Progenitor cell of endocrine pancreas (in vitro differentiated cells): ENCODE measurements at regions not wholly inside any gene's neighbourhood (a gene's known extent, or its start where the extent isn't known, plus 50 kb on each side); places are given as distances from the start of the nearest gene placed in this dataset.
"Not testable (repeated sequence)": the region's sequence is repeated elsewhere in the genome, so short reads cannot be mapped to it uniquely, and the experiment has no call there.

Experiments used
- DNase-seq: peaks from one replicate; pipeline ENCODE4 v3.0.0; 2021; ENCODE audit warnings: low spot score; ENCODE audit not compliant: unreplicated experiment
- H3K27ac Mint-ChIP-seq: 2 replicates; pipeline ENCODE4 v1.8.0; 2021; ENCODE audit warnings: mild to moderate bottlenecking, moderate library complexity, mixed read lengths
- H3K27me3 Mint-ChIP-seq: 2 replicates; pipeline ENCODE4 v1.8.0; 2021; ENCODE audit warnings: mixed read lengths
- H3K36me3 Mint-ChIP-seq: 2 replicates; pipeline ENCODE4 v1.8.0; 2022; ENCODE audit warnings: mixed read lengths; ENCODE audit not compliant: insufficient read depth
- H3K4me1 Mint-ChIP-seq: 2 replicates; pipeline ENCODE4 v1.8.0; 2021; ENCODE audit warnings: low read depth, mixed read lengths
- H3K4me3 Mint-ChIP-seq: 2 replicates; pipeline ENCODE4 v1.8.0; 2021; ENCODE audit warnings: low read depth, mild to moderate bottlenecking, moderate library complexity, mixed read lengths
- H3K9me3 Mint-ChIP-seq: 2 replicates; pipeline ENCODE4 v1.8.0; 2021; ENCODE audit warnings: low read depth, mixed read lengths
- CTCF ChIP-seq: fragments of 200-600 bp; sonication (generic); IDR thresholded peaks from one replicate; pipeline ENCODE4 v1.5.0; 2021; ENCODE audit warnings: antibody characterized with exemption, mild to moderate bottlenecking; ENCODE audit not compliant: unreplicated experiment

DNA sequence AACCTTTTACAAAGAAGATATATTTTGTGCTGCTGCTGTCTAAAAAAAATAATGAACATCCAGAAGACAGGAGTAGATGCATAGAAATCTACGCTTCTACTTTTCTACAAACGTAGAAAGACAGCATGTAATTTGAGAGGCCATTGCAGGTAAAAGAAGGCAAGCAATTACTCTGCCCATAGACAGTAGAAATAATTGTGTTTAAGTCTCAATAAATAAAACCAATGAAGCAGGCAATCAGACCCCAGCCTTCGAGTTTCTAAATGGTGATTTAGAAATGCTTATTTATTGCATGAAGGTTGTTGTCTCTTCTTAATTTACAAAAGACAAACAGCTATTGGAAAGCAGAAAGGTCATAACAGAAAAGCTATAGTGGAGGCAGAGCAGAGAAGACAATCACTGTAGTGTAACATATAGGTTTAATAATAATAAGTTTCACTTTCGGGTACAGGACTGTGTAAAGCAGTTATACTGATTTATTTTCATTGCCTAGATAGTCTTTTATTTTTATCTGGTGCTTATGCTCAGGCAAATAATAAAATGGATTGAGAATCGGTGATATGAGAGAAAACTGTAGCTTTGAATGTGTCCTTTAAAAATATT lies 123.0 kb upstream of the TACR3 start:
- H3K36me3 Mint-ChIP-seq: no peaks in the 10 kb centered on the region
- no peak overlapping the region for H3K27ac Mint-ChIP-seq
- H3K9me3 Mint-ChIP-seq: peaks cover 16% of the 10 kb centered on the region
- no peak overlapping the region for H3K4me3 Mint-ChIP-seq
- no peak for TF ChIP-seq CTCF
- no peaks in the 10 kb centered on the region for H3K27me3 Mint-ChIP-seq
- peaks cover 13% of the 10 kb centered on the region for H3K4me1 Mint-ChIP-seq
- no peak for DNase-seq

GRCh38 chr4:103842076-103842475 lies 122.3 kb upstream of the TACR3 start:
- H3K27me3 Mint-ChIP-seq: no peaks in the 10 kb centered on the region
- H3K9me3 Mint-ChIP-seq: peaks cover 12% of the 10 kb centered on the region
- H3K4me1 Mint-ChIP-seq: peaks cover 13% of the 10 kb centered on the region
- no peaks in the 10 kb centered on the region for H3K36me3 Mint-ChIP-seq
- no peak for DNase-seq
- TF ChIP-seq CTCF: no peak
- H3K27ac Mint-ChIP-seq: no peak overlapping the region
- H3K4me3 Mint-ChIP-seq: no peak overlapping the region

- H3K4me1 Mint-ChIP-seq, H3K4me3 Mint-ChIP-seq, DNase-seq, H3K27me3 Mint-ChIP-seq, H3K27ac Mint-ChIP-seq, H3K9me3 Mint-ChIP-seq, H3K36me3 Mint-ChIP-seq: not testable (repeated sequence)
Observed at GRCh38 chr4:103810308-103810707, 90.5 kb upstream of the TACR3 start.

DNA sequence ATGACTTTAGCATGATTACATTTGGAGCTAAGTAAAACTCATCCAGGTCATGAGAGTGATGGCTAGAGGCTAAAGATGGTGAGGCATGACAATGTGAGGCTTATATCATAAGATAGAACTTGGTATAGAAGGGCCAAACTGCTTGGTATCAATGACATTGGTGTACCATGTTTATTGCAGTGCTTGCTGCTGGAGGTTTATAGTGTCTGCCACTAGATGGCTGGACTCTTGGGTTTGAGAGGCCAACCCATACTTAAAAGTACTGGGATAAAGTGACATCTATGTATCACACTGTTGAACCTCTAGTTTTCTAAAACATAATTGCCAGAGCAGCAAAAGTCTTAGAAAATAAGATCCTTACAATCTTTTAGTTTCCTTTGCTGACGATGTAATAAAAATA lies 83.0 kb upstream of the TACR3 start:
- no peak for DNase-seq

DNA sequence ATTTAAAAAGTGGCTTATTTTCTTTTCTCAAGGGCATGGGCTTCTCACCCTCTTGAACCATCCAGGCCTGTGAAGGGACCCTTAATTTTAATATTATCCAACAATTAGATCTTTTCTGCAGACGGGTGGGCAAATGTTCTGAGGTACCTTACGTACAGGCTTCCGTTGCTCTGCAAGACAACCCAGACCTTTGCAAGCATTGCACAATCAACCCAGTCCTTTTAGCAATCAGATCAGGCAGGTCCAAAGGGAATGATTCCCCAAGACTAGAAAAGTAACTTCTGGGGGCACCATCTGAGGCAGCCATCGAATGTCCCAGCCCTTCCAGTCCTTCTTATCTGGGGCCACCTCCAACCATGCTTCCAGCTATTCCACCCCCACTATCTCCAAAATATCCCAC lies 67.3 kb upstream of the TACR3 start:
- DNase-seq: no peak
- no peaks in the 10 kb centered on the region for H3K4me1 Mint-ChIP-seq
- H3K36me3 Mint-ChIP-seq: no peaks in the 10 kb centered on the region
- peaks cover 9% of the 10 kb centered on the region for H3K9me3 Mint-ChIP-seq
- H3K27ac Mint-ChIP-seq: no peak overlapping the region
- no peak overlapping the region for H3K4me3 Mint-ChIP-seq
- no peaks in the 10 kb centered on the region for H3K27me3 Mint-ChIP-seq
- TF ChIP-seq CTCF: no peak

More for the DNA sequence above, 83.0 kb upstream of the TACR3 start:
- Mint-ChIP-seq H3K4me1 (peaks cover 4% of the 10 kb centered on the region), H3K27me3 (no peaks in the 10 kb centered on the region), H3K4me3 (no peak overlapping the region), H3K36me3 (peaks cover 2% of the 10 kb centered on the region), H3K9me3 (peaks cover 8% of the 10 kb centered on the region), H3K27ac (no peak overlapping the region)
- TF ChIP-seq CTCF: no peak

DNA sequence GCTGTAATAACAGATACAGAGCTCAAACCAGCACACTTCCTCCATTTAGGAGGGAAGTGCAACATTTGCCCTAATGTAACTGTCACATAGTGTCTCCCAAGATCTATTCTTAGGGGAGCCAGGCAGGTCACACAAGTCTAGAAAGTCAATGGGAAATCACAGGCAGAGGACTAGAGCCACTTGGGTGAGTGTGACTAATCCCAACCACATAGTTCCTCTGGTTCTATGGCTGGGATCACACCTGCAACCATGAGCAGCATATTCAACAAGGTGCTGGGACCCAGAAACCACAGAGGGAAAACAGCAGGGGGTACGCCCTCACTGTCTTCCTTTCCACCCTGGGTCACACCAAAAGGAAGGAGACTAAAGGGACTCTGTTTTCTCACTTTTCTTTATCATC lies 66.8 kb upstream of the TACR3 start:
- Mint-ChIP-seq H3K9me3 (peaks cover 9% of the 10 kb centered on the region), H3K36me3 (no peaks in the 10 kb centered on the region)

More for the DNA sequence above, 66.8 kb upstream of the TACR3 start:
- Mint-ChIP-seq H3K4me3 (no peak overlapping the region), H3K4me1 (no peaks in the 10 kb centered on the region), H3K27me3 (no peaks in the 10 kb centered on the region), H3K27ac (no peak overlapping the region)
- no peak for TF ChIP-seq CTCF
- DNase-seq: no peak
